ENCODE measurements at regions not wholly inside any gene's neighbourhood (a gene's known extent, or its start where the extent isn't known, plus 50 kb on each side); places are given as distances from the start of the nearest gene placed in this dataset.
"Not testable (repeated sequence)": the region's sequence is repeated elsewhere in the genome, so short reads cannot be mapped to it uniquely, and the experiment has no call there.

GRCh38 chr4:67038228-67038566 is 507.1 kb downstream of the CENPC start:
- no peak for DNase-seq (ENCODE audit: low read depth)

DNA sequence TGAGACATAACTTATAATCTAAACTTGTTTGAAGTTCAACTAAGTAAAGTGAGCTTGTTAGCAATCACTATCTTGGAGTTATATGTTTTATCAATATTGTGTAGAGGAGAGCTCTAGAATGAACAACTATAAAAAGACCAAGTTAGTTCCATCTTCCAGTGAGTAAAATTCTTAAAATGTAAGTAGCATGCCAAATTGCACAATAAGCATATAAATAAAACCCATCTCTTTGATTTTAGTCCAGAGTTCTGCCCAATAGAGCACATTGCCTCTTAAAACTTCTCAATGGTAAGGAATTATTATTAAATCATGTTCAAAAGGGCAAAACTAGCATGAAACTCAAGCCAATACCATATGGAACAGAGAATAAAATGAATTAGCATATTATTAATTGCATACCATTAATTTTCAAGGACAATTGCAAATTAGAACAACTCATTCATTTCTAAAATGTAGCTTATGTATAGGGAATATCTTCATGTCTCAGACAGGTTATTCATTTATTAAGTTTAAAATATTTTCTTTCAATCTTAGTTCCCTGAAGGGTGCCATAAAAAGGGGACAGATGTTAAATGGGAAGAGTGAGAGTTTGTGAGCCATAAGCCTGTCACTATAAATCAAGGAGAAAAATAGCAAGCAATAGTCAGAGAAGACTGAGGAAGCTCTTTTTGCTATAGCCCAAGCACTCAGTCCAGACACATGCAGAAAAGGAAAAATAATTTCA is 507.6 kb downstream of the CENPC start:
- DNase-seq (ENCODE audit: low read depth), result no peak

DNA sequence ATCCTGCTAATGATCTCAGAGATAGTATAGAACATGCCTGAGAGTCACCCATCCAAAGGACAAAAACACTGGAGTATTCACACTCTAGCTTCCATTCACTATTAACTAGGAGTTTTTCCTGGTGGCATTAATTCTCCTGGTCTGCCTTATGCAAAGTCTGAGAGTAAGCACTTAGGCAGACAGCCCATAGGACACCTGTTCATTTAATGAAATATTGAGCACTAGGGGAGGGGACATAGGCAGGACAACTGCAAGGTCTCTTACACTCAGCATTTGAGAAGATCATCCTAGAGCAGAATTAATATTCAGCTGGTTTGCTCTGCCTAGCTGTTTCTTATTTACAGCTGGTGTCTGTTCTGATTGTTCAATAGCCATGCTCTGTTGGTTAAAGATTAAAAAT is 508.5 kb downstream of the CENPC start:
- DNase-seq (ENCODE audit: low read depth), result no peak

GRCh38 chr4:67035986-67036385 is 509.3 kb downstream of the CENPC start:
- no peak for DNase-seq (ENCODE audit: low read depth)

DNA sequence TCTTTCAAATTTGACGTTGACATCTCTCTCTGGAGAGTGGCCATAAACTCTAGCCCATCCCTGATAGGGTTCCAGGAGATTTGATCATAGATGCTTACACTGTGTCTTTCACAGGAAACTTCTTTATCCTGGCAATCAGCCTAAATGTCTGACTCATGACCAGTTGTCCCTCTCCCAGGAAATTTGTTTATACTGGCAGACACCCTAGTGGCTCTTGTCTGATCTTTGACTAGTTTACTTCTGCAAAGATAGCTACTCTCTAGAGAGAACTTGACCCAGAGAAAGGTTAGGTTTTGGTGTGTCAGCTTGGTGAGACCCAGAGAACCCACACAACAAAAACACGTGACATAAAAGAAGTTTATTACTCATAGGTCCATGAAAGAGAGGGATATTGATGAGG is 509.8 kb downstream of the CENPC start:
- peak; percentile 33 for DNase-seq (ENCODE audit: low read depth)

GRCh38 chr4:67030636-67031035 is 514.7 kb downstream of the CENPC start:
- DNase-seq (ENCODE audit: low read depth), result no peak

DNA sequence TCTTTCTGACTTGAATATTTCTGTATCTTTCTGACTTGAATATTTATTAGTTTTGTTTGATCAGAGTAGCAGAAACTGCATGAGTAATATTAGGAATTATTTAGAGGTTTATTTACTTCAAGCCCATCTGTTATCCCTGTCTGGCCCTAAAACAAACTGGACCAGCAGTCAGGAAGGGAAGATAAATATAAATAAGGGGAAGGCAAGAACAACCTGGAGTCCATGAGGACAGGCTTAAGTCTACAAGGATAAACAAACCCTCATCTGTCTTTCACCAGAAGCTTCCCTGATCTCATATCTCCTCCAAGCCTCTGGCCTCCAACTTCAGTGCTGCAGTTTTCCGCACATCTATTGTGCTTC is 524.9 kb downstream of the CENPC start:
- DNase-seq (ENCODE audit: low read depth), result no peak

DNA sequence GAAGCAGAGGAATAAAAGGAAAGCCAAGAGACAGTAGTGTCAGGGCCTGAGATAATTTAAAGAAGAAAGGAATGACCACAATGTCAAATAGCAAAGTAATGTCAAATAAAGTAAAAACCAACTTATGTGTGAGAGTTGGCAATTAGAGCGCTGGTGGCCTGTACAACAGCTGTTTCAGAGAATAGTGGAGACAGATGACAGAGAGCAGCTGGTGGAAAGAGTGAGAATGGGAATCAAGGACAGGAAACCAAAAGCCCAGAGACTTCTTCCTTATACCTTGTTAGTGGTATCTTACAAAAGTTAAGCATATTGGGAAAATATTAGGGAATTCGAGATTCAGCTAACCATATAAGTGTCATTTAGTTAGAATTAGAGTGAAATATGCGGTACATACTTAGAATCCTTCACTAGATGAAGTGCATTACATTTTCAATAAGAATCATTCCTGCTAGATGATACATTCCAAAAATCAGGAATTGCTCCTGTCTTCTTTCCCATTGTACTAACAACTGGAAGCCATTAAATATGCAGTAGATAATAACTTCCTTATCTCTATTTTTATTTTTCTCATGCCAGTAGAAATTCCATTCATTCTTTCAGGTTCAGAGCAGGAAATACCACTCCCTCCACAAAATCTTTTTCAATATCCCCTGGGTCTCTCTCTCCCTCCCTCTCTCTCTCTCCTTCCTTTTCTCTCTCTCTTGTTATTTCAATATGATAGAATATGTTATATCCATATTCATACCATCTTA is 525.4 kb downstream of the CENPC start:
- DNase-seq (ENCODE audit: low read depth), result no peak

- no peak for DNase-seq (ENCODE audit: low read depth)
These were observed 530.7 kb downstream of the CENPC start for GRCh38 chr4:67014592-67014991.

DNA sequence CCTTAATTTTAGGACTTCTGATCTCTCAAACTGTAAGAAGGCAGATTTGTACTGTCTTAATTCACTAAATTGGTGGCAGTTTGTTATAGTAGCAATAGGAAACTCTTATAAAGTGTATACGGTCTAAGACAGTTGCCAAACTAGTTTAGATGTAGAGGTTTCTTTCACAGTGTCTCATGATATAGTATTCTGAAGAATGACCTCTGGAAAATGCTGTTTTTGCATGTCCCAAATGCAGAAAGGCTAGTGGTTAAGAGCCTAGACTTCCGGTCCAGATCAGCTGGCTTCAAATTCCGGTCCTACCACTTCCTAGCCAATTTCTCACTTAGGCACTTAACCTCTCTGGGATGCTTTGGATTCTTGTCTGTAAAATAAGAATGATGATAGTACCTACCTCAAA is 538.5 kb downstream of the CENPC start:
- DNase-seq (ENCODE audit: low read depth), result no peak

- no peak for DNase-seq (ENCODE audit: low read depth)
These were observed 553.8 kb downstream of the CENPC start for GRCh38 chr4:66991521-66991920.

GRCh38 chr4:66974665-66975064 is 570.6 kb downstream of the CENPC start:
- no peak for DNase-seq (ENCODE audit: low read depth)

DNA sequence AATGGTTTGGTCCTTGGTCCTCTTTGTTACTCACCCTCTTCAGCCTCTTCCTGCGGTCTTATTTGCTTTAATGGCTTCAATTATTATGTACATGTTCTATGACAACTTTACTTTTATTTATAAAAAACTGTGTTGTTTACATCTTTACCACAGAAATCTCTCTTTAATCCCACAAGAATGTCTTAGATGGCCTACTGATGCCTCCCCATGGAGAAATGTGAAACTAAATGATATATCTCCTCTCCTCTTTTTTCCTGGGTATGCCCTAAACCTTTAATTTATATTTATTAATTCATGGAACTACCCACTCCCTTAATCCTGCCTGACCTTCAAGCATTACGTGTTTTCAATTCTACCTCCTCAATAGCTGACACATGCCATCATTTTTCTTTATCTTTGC is 573.2 kb downstream of the CENPC start:
- DNase-seq (ENCODE audit: low read depth), result no peak

GRCh38 chr4:66964467-66964866 is 580.8 kb downstream of the CENPC start:
- no peak for DNase-seq (ENCODE audit: low read depth)

DNA sequence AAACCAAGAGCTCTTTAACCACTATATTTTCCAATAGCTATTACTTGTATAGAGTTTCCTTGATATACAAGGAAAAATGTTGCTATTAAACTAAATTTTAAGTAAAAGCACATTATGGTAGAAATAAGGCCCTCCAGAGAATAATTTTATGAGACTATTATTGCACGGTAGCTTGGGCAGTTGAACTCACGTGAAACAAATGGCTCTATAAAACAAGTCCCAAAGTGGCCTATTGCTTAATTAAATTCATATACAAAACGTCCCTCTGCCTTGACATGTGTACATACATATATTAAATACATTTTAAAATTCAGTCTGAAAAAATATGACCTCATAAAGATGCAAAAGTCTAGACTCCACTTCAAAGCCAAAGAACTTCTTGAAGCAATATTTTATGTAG is 582.2 kb downstream of the CENPC start:
- no peak for DNase-seq (ENCODE audit: low read depth)

DNA sequence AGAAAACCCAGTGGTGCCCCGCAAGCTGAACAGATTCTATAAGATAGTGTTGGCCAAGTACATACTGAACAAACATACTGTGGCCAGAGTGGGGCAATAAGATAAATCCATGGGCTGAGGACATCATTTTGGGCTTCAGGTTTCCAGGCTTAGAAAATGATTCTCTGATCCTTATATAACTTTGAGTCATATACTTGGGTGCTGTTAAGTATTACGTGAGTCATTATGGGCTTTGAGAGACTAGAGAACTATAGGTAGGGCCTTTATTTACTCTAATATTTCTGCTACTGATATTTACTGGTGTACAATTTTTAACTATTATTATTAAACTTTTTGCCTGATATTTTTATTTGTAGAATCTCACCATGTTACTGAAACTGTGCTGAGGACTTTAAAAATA is 586.1 kb downstream of the CENPC start:
- no peak for DNase-seq (ENCODE audit: low read depth)

DNA sequence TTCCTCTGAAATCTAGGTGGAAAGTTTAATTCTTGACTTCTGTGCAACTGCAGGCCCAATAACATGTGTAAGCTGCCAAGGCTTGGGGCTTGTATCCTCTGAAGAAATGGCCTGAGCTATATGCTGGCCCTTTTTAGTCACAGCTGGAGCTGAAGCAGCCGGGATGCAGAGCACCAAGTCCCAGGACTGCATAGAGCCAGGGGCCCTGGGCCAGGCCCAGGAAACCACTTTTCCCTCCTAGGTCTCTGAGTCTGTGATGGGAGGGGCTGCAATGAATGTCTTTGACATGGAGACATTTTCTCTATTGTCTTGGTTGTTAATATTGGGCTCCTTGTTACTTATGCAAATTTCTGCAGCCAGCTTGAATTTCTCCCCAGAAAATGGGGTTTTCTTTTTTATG is 588.5 kb downstream of the CENPC start:
- DNase-seq (ENCODE audit: low read depth), result no peak

- no peak for DNase-seq (ENCODE audit: low read depth)
These were observed 588.9 kb downstream of the CENPC start for GRCh38 chr4:66956426-66956825.

DNA sequence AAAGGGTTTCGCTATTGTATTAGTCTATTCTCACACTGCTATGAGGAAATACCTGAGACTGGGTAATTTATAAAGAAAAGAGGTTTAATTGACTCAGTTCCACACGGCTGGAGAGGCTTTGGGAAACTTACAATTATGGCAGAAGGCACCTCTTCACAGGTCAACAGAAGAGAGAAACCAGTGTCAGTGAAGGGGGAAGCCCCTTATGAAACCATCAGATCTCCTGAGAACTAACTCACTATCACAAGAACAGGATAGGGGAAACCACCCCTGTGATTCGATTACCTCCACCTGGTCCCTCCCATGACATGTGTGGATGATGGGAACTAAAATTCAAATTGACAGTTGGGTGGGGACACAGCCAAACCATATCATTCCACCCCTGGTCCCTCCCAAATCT is 589.5 kb downstream of the CENPC start:
- DNase-seq (ENCODE audit: low read depth), result no peak

GRCh38 chr4:66949419-66949818 is 595.9 kb downstream of the CENPC start:
- DNase-seq (ENCODE audit: low read depth), result no peak

- DNase-seq (ENCODE audit: low read depth), result no peak
These were observed 598.5 kb downstream of the CENPC start for GRCh38 chr4:66946761-66947160.

DNA sequence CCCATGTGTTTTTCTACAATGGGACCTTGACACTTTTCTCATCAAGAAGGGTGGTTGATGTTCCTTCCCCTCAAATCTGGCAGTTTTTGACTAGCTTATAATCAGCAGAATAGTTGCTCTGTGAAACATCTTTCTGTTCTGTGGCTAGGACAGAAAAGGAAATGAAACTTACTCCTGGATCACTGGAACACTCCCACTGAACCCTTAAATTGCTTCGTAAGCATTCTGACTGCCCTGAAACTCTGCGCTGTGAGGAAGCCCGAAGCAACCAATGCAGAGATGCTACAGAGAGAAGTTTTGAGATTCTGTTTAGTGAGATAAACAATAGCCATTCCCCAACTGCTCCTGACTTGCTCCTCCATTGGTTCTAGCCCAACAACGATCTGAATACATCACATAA is 602.2 kb downstream of the CENPC start:
- no peak for DNase-seq (ENCODE audit: low read depth)

DNA sequence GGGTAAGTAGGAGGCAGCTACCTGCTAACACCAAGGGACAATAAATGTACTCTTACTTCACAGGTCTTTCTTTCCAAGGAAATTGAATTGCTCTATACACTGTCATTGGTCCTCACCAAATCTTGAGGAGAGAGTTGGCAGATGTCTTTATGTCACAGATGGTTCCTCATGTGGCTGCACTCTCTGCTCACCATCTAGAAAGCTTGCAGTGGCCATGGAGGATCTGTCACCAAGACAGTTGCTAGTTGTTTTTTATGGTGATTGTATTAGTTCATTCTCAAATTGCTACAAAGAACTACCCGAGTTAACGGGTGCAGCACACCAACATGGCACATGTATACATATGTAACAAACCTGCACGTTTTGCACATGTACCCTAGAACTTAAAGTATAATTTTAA is 613.3 kb downstream of the CENPC start:
- DNase-seq (ENCODE audit: low read depth), result not testable (repeated sequence)

GRCh38 chr4:66930206-66930605 is 615.1 kb downstream of the CENPC start:
- no peak for DNase-seq (ENCODE audit: low read depth)
